CD4-positive, alpha-beta memory T cell (primary cell): ENCODE measurements at regions not wholly inside any gene's neighbourhood (a gene's known extent, or its start where the extent isn't known, plus 50 kb on each side); places are given as distances from the start of the nearest gene placed in this dataset.

Experiments used
- CTCF ChIA-PET: fragments of 350-600 bp; sonication (Branson Sonifier 250); formaldehyde crosslinking; loops from one replicate; lab custom pipeline; 2021; ENCODE audit warnings: inconsistent platforms; ENCODE audit not compliant: partially characterized antibody; lab: Charles Lee
- POLR2A ChIA-PET: fragments of 350-600 bp; sonication (Branson Sonifier 250); formaldehyde crosslinking; loops from one replicate; lab custom pipeline; 2021; ENCODE audit not compliant: partially characterized antibody; lab: Charles Lee
- DNase-seq, 5 donors: peaks; one replicate each; pipeline versions ENCODE4 v3.0.0 to v3.0.0-alpha.2; 2020 to 2022; ENCODE audit warnings: mixed read lengths in 1 of 5
- H3K27ac ChIP-seq: one replicate; pipeline ENCODE4 v1.7.0; 2013; ENCODE audit warnings: low read depth, low read length
- H3K27me3 ChIP-seq: 2 replicates; pipeline ENCODE4 v1.7.0; 2013; ENCODE audit warnings: mild to moderate bottlenecking, low read length, moderate library complexity; ENCODE audit not compliant: insufficient read depth
- H3K36me3 ChIP-seq: 2 replicates; pipeline ENCODE4 v1.7.0; 2013; ENCODE audit warnings: mild to moderate bottlenecking, low read length, moderate library complexity; ENCODE audit not compliant: insufficient read depth
- H3K4me1 ChIP-seq: 2 replicates; pipeline ENCODE4 v1.7.0; 2013; ENCODE audit warnings: mild to moderate bottlenecking, low read length, moderate library complexity; ENCODE audit not compliant: insufficient read depth
- H3K4me3 ChIP-seq, 2 donors: one replicate each; pipeline ENCODE4 v1.7.0; 2013; ENCODE audit warnings: low read length in 2 of 2, mild to moderate bottlenecking in 1 of 2
- H3K9me3 ChIP-seq, 2 donors: one replicate each; pipeline ENCODE4 v1.7.0; 2013; ENCODE audit warnings: low read length in 2 of 2, control low read depth in 1 of 2; ENCODE audit not compliant: control insufficient read depth in 1 of 2
- H3K27ac Mint-ChIP-seq, 7 donors: one replicate each; pipeline ENCODE4 v1.8.0; 2020 to 2021; ENCODE audit warnings: mixed read lengths in 7 of 7, mild to moderate bottlenecking in 6 of 7, inconsistent platforms in 3 of 7, moderate library complexity in 3 of 7
- H3K27me3 Mint-ChIP-seq, 2 donors: one replicate each; pipeline ENCODE4 v1.8.0; 2020 to 2021; ENCODE audit warnings: mixed read lengths in 2 of 2
- H3K36me3 Mint-ChIP-seq, 2 donors: one replicate each; pipeline ENCODE4 v1.8.0; 2020 to 2021; ENCODE audit warnings: mixed read lengths in 2 of 2, inconsistent platforms in 1 of 2, mild to moderate bottlenecking in 1 of 2
- H3K4me1 Mint-ChIP-seq, 4 donors: one replicate each; pipeline ENCODE4 v1.8.0; 2020 to 2021; ENCODE audit warnings: mixed read lengths in 4 of 4, mild to moderate bottlenecking in 1 of 4
- H3K4me3 Mint-ChIP-seq, 8 donors: one replicate each; pipeline ENCODE4 v1.8.0; 2020 to 2021; ENCODE audit warnings: mixed read lengths in 8 of 8, mild to moderate bottlenecking in 7 of 8, moderate library complexity in 6 of 8, inconsistent platforms in 3 of 8
- H3K9me3 Mint-ChIP-seq, 8 donors: one replicate each; pipeline ENCODE4 v1.8.0; 2020 to 2021; ENCODE audit warnings: mixed read lengths in 8 of 8, mild to moderate bottlenecking in 5 of 8, inconsistent platforms in 3 of 8, moderate library complexity in 1 of 8
- intact Hi-C: fragments of 100-400 bp; cut with micrococcal nuclease; formaldehyde crosslinking; loops from one replicate; pipeline ENCODE4 v1.15.1; 2023

GRCh38 chr10:83262434-83262833, 876.9 kb upstream of the GHITM start:
- no peaks in the 10 kb centered on the region for H3K9me3 ChIP-seq
- no peaks in the 10 kb centered on the region for H3K27me3 Mint-ChIP-seq
- H3K9me3 Mint-ChIP-seq, result peaks cover 0 to 26% (median 6%) of the 10 kb centered on the region in 8 donors
- ChIA-PET CTCF (no interaction called here), POLR2A (no interaction called here)
- no peak overlapping the region for H3K27ac ChIP-seq
- H3K4me1 Mint-ChIP-seq, result no peaks in the 10 kb centered on the region
- no peak overlapping the region for H3K4me3 Mint-ChIP-seq
- H3K4me3 ChIP-seq, result no peak overlapping the region
- intact Hi-C loops, result no loop called here
- no peaks in the 10 kb centered on the region for H3K36me3 Mint-ChIP-seq
- no peak for DNase-seq
- no peaks in the 10 kb centered on the region for H3K4me1 ChIP-seq
- no peaks in the 10 kb centered on the region for H3K27me3 ChIP-seq
- no peak overlapping the region for H3K27ac Mint-ChIP-seq
- no peaks in the 10 kb centered on the region for H3K36me3 ChIP-seq

- H3K27me3 Mint-ChIP-seq, result no peaks in the 10 kb centered on the region
- no peak overlapping the region for H3K4me3 ChIP-seq
- no peaks in the 10 kb centered on the region for H3K36me3 Mint-ChIP-seq
- H3K4me1 Mint-ChIP-seq, result no peaks in the 10 kb centered on the region
- ChIA-PET CTCF (no interaction called here), POLR2A (no interaction called here)
- H3K27ac Mint-ChIP-seq, result no peak overlapping the region
- H3K36me3 ChIP-seq, result no peaks in the 10 kb centered on the region
- no peak overlapping the region for H3K27ac ChIP-seq
- no peaks in the 10 kb centered on the region for H3K9me3 ChIP-seq
- no peaks in the 10 kb centered on the region for H3K27me3 ChIP-seq
- intact Hi-C loops, result no loop called here
- peaks cover 0 to 7% (median 3%) of the 10 kb centered on the region in 8 donors for H3K9me3 Mint-ChIP-seq
- no peaks in the 10 kb centered on the region for H3K4me1 ChIP-seq
- DNase-seq, result no peak
- H3K4me3 Mint-ChIP-seq, result no peak overlapping the region
Measured at GRCh38 chr10:83272666-83273434, 866.5 kb upstream of the GHITM start.

- no peak for DNase-seq
- CTCF ChIA-PET, result no interaction called here
- Mint-ChIP-seq H3K4me1 (no peaks in the 10 kb centered on the region), H3K9me3 (peaks cover 0 to 7% (median 3%) of the 10 kb centered on the region in 8 donors), H3K4me3 (no peak overlapping the region), H3K36me3 (no peaks in the 10 kb centered on the region), H3K27me3 (no peaks in the 10 kb centered on the region), H3K27ac (no peak overlapping the region)
- no peaks in the 10 kb centered on the region for H3K4me1 ChIP-seq
- no peaks in the 10 kb centered on the region for H3K36me3 ChIP-seq
- no peak overlapping the region for H3K27ac ChIP-seq
- no peak overlapping the region for H3K4me3 ChIP-seq
- no peaks in the 10 kb centered on the region for H3K27me3 ChIP-seq
- POLR2A ChIA-PET, result no interaction called here
- H3K9me3 ChIP-seq, result no peaks in the 10 kb centered on the region
- intact Hi-C loops, result no loop called here
Measured at GRCh38 chr10:83274088-83274487, 865.2 kb upstream of the GHITM start.

GRCh38 chr10:83276971-83277370, 862.3 kb upstream of the GHITM start:
- intact Hi-C loops, result no loop called here

GRCh38 chr10:83283151-83283550, 856.2 kb upstream of the GHITM start:
- POLR2A ChIA-PET, result no interaction called here
- Histone ChIP-seq H3K27ac (no peak overlapping the region), H3K9me3 (no peaks in the 10 kb centered on the region), H3K4me1 (no peaks in the 10 kb centered on the region), H3K4me3 (no peak overlapping the region), H3K36me3 (no peaks in the 10 kb centered on the region), H3K27me3 (no peaks in the 10 kb centered on the region)
- CTCF ChIA-PET, result interaction anchor here (0.5 kb wide), 1 partner anchor 813 kb away, joined by 3 read pairs; no protein-coding TSS in a partner anchor
- Mint-ChIP-seq H3K9me3 (peaks cover 0 to 10% (median 3%) of the 10 kb centered on the region in 8 donors), H3K36me3 (no peaks in the 10 kb centered on the region), H3K4me1 (no peaks in the 10 kb centered on the region), H3K27ac (no peak overlapping the region), H3K4me3 (no peak overlapping the region), H3K27me3 (no peaks in the 10 kb centered on the region)
- intact Hi-C loops, result no loop called here
- DNase-seq, result no peak

More at GRCh38 chr10:83276971-83277370, 862.3 kb upstream of the GHITM start:
- H3K9me3 Mint-ChIP-seq, result peaks cover 0 to 7% (median 0%) of the 10 kb centered on the region in 8 donors
- ChIA-PET POLR2A (no interaction called here), CTCF (no interaction called here)
- no peak overlapping the region for H3K27ac Mint-ChIP-seq
- no peaks in the 10 kb centered on the region for H3K4me1 Mint-ChIP-seq
- no peak overlapping the region for H3K27ac ChIP-seq
- no peak for DNase-seq
- H3K9me3 ChIP-seq, result no peaks in the 10 kb centered on the region
- H3K36me3 Mint-ChIP-seq, result no peaks in the 10 kb centered on the region
- no peaks in the 10 kb centered on the region for H3K27me3 ChIP-seq
- H3K4me1 ChIP-seq, result no peaks in the 10 kb centered on the region
- no peak overlapping the region for H3K4me3 ChIP-seq
- no peak overlapping the region for H3K4me3 Mint-ChIP-seq
- no peaks in the 10 kb centered on the region for H3K27me3 Mint-ChIP-seq
- H3K36me3 ChIP-seq, result no peaks in the 10 kb centered on the region

- no peaks in the 10 kb centered on the region for H3K4me1 Mint-ChIP-seq
- H3K36me3 Mint-ChIP-seq, result no peaks in the 10 kb centered on the region
- intact Hi-C loops, result no loop called here
- Histone ChIP-seq H3K27me3 (no peaks in the 10 kb centered on the region), H3K27ac (no peak overlapping the region), H3K4me3 (no peak overlapping the region), H3K9me3 (no peaks in the 10 kb centered on the region), H3K4me1 (no peaks in the 10 kb centered on the region), H3K36me3 (no peaks in the 10 kb centered on the region)
- ChIA-PET POLR2A (no interaction called here), CTCF (no interaction called here)
- DNase-seq, result no peak
- H3K9me3 Mint-ChIP-seq, result peaks cover 0 to 16% (median 1%) of the 10 kb centered on the region in 8 donors
- no peak overlapping the region for H3K27ac Mint-ChIP-seq
- no peaks in the 10 kb centered on the region for H3K27me3 Mint-ChIP-seq
- no peak overlapping the region for H3K4me3 Mint-ChIP-seq
Measured at GRCh38 chr10:83287374-83287773, 851.9 kb upstream of the GHITM start.

GRCh38 chr10:83289373-83289772, 849.9 kb upstream of the GHITM start:
- no peaks in the 10 kb centered on the region for H3K27me3 ChIP-seq
- no peaks in the 10 kb centered on the region for H3K36me3 ChIP-seq
- Mint-ChIP-seq H3K9me3 (peaks cover 0 to 15% (median 4%) of the 10 kb centered on the region in 8 donors), H3K27me3 (no peaks in the 10 kb centered on the region), H3K4me1 (no peaks in the 10 kb centered on the region), H3K4me3 (no peak overlapping the region), H3K36me3 (no peaks in the 10 kb centered on the region), H3K27ac (no peak overlapping the region)
- intact Hi-C loops, result no loop called here
- H3K9me3 ChIP-seq, result no peaks in the 10 kb centered on the region
- POLR2A ChIA-PET, result no interaction called here
- no peak overlapping the region for H3K27ac ChIP-seq
- DNase-seq, result no peak
- CTCF ChIA-PET, result no interaction called here
- no peaks in the 10 kb centered on the region for H3K4me1 ChIP-seq
- H3K4me3 ChIP-seq, result no peak overlapping the region
